MM.1S (cell line): ENCODE measurements at regions not wholly inside any gene's neighbourhood (a gene's known extent, or its start where the extent isn't known, plus 50 kb on each side); places are given as distances from the start of the nearest gene placed in this dataset.

Experiments
- DNase-seq: peaks from one replicate; pipeline ENCODE4 v3.0.0-alpha.2; 2015
- H2AFZ ChIP-seq: fragments of 300-600 bp; sonication (generic); 2 replicates; pipeline ENCODE4 v1.6.0; 2016; ENCODE audit warnings: antibody characterized with exemption, low read length
- H3F3A ChIP-seq: fragments of 300-600 bp; sonication (generic); 2 replicates; pipeline ENCODE4 v1.6.1; 2016; ENCODE audit warnings: mild to moderate bottlenecking, antibody characterized with exemption, low read length, moderate library complexity, mixed read lengths; ENCODE audit not compliant: insufficient read depth
- H3K27ac ChIP-seq: fragments of 300-600 bp; sonication (generic); 2 replicates; pipeline ENCODE4 v1.5.1; 2016; ENCODE audit warnings: mild to moderate bottlenecking, low read length
- H3K27me3 ChIP-seq: fragments of 300-600 bp; sonication (generic); replicated peaks from 2 replicates; pipeline ENCODE4 v1.6.0; 2016; ENCODE audit warnings: low read length; ENCODE audit not compliant: insufficient read depth
- H3K36me3 ChIP-seq: fragments of 300-600 bp; sonication (generic); replicated peaks from 2 replicates; pipeline ENCODE4 v1.6.1; 2016; ENCODE audit warnings: mild to moderate bottlenecking, low read length, mixed read lengths; ENCODE audit not compliant: insufficient read depth
- H3K4me1 ChIP-seq: fragments of 300-600 bp; sonication (generic); 2 replicates; pipeline ENCODE4 v1.6.1; 2016; ENCODE audit warnings: low read length, mixed read lengths
- H3K4me2 ChIP-seq: fragments of 300-600 bp; sonication (generic); 2 replicates; pipeline ENCODE4 v1.6.0; 2016; ENCODE audit warnings: low read depth, low read length
- H3K4me3 ChIP-seq: fragments of 300-600 bp; sonication (generic); 2 replicates; pipeline ENCODE4 v1.5.1; 2016; ENCODE audit warnings: low read length, mixed read lengths
- H3K79me2 ChIP-seq: fragments of 300-600 bp; sonication (generic); 2 replicates; pipeline ENCODE4 v1.6.1; 2016; ENCODE audit warnings: mixed run types, low read length, mixed read lengths
- H3K9ac ChIP-seq: fragments of 300-600 bp; sonication (generic); 2 replicates; pipeline ENCODE4 v1.6.1; 2016; ENCODE audit warnings: low read length, mixed read lengths
- H3K9me2 ChIP-seq: fragments of 300-600 bp; sonication (generic); replicated peaks from 2 replicates; pipeline ENCODE4 v1.6.1; 2016; ENCODE audit warnings: mild to moderate bottlenecking, low read length, mixed read lengths; ENCODE audit not compliant: insufficient read depth
- H3K9me3 ChIP-seq: fragments of 300-600 bp; sonication (generic); replicated peaks from 2 replicates; pipeline ENCODE4 v1.6.1; 2016; ENCODE audit warnings: mild to moderate bottlenecking, low read length, mixed read lengths; ENCODE audit not compliant: insufficient read depth
- H4K20me1 ChIP-seq: fragments of 300-600 bp; sonication (generic); 2 replicates; pipeline ENCODE4 v1.6.1; 2016; ENCODE audit warnings: mild to moderate bottlenecking, low read length, moderate library complexity, mixed read lengths; ENCODE audit not compliant: insufficient read depth
- CTCF ChIP-seq: fragments of 300-600 bp; sonication (generic); IDR thresholded peaks from 2 replicates; pipeline ENCODE4 v1.5.1; 2016; ENCODE audit warnings: antibody characterized with exemption, low read length, mixed read lengths
- EZH2 ChIP-seq: fragments of 300-600 bp; sonication (generic); optimal IDR thresholded peaks from 2 replicates; pipeline ENCODE3; 2017; ENCODE audit warnings: low read depth, mild to moderate bottlenecking, antibody characterized with exemption, low read length, mixed read lengths
- EZH2phosphoT487 ChIP-seq: fragments of 300-600 bp; sonication (generic); IDR thresholded peaks from 2 replicates; pipeline ENCODE4 v1.6.1; 2018; ENCODE audit warnings: antibody characterized with exemption, low read length

DNA sequence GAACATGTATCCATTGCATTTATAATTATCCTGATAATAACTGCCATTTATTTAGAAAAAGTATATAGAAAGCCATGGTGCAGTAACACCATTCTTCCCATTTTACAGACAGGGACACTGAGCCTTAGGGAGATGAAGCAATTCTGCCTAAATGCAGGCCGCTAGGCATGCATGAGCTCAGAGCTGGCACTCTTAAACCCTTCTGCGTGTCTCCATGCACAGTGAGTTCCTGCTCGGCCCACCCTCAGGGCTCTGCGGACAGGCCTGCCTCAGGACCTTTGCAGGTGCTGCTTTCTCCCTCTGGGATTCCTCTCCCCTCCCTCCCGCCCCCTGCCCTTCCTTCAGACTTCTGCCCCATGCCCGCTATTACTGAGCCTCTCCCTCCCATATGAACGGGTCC lies 54.3 kb upstream of the WSB1 start:
- Histone ChIP-seq H3K4me1 (no peaks in the 10 kb centered on the region), H3K27me3 (no peaks in the 10 kb centered on the region), H2AFZ (no peak overlapping the region), H3K9ac (no peak overlapping the region), H3K79me2 (no peaks in the 10 kb centered on the region), H3K4me2 (no peak overlapping the region), H3F3A (no peaks in the 10 kb centered on the region), H3K9me2 (no peaks in the 10 kb centered on the region), H3K36me3 (no peaks in the 10 kb centered on the region), H3K27ac (no peak overlapping the region), H3K9me3 (no peaks in the 10 kb centered on the region), H3K4me3 (no peak overlapping the region), H4K20me1 (no peaks in the 10 kb centered on the region)
- TF ChIP-seq CTCF: no peak
- TF ChIP-seq EZH2: no peak
- TF ChIP-seq EZH2phosphoT487: no peak
- no peak for DNase-seq

DNA sequence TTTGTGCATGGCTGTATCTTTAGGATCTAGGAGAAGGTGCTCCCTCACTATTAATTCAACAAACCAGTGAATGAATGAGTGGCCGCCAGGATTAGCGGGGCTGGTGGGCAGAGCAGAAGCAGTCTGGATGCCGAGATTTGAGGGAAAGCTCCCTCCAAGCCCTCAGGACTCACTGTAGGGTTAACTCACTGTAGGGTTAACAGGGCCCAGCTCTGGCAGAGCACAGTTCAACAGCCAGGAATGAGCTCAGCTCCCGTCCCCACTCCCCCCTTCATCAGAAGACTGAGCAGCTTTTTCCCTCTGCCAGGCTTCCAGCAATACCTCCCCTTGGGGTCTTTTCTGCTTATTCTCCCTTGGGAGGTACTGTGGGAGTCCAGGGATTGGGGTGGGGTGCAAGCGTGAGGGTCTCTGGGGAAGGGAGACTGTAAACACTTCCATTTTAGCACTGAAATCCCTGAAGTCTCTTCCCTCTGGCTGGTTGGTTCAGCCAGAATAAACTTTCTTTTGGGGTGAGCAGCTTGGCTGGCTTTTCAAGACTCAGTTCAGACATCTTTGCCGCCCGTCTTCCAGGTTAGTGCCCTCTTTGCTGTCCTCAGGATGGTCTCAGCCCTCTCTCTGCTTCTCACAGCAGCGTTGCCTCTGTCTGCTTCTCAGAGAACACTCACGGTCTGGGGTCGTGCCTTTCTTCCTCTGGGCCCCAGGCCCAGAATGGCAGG lies 53.7 kb upstream of the WSB1 start:
- no peak overlapping the region for H3K4me3 ChIP-seq
- no peaks in the 10 kb centered on the region for H3K36me3 ChIP-seq
- H3K9me3 ChIP-seq: no peaks in the 10 kb centered on the region
- H3K4me1 ChIP-seq: no peaks in the 10 kb centered on the region
- H3F3A ChIP-seq: no peaks in the 10 kb centered on the region
- H3K4me2 ChIP-seq: no peak overlapping the region
- H3K27ac ChIP-seq: no peak overlapping the region
- H3K9me2 ChIP-seq: no peaks in the 10 kb centered on the region
- H4K20me1 ChIP-seq: no peaks in the 10 kb centered on the region
- DNase-seq: no peak
- no peak overlapping the region for H2AFZ ChIP-seq
- TF ChIP-seq EZH2 (no peak), CTCF (no peak), EZH2phosphoT487 (no peak)
- H3K27me3 ChIP-seq: no peaks in the 10 kb centered on the region
- H3K9ac ChIP-seq: no peak overlapping the region
- no peaks in the 10 kb centered on the region for H3K79me2 ChIP-seq

- H4K20me1 ChIP-seq: no peaks in the 10 kb centered on the region
- no peak overlapping the region for H3K9ac ChIP-seq
- no peaks in the 10 kb centered on the region for H3K36me3 ChIP-seq
- H3K9me3 ChIP-seq: no peaks in the 10 kb centered on the region
- no peak overlapping the region for H3K27ac ChIP-seq
- H3K4me3 ChIP-seq: no peak overlapping the region
- H3K4me1 ChIP-seq: peaks cover 4% of the 10 kb centered on the region
- no peaks in the 10 kb centered on the region for H3K9me2 ChIP-seq
- no peak overlapping the region for H2AFZ ChIP-seq
- H3F3A ChIP-seq: no peaks in the 10 kb centered on the region
- no peaks in the 10 kb centered on the region for H3K27me3 ChIP-seq
- no peak overlapping the region for H3K4me2 ChIP-seq
- H3K79me2 ChIP-seq: no peaks in the 10 kb centered on the region
- DNase-seq: no peak
- TF ChIP-seq EZH2phosphoT487: no peak
- TF ChIP-seq EZH2: no peak
- no peak for TF ChIP-seq CTCF
These were observed 53.1 kb upstream of the WSB1 start for GRCh38 chr17:27240802-27241155.
